ENCODE measurements at regions not wholly inside any gene's neighbourhood (a gene's known extent, or its start where the extent isn't known, plus 50 kb on each side); places are given as distances from the start of the nearest gene placed in this dataset.
A peak's percentile ranks its signal among the peaks of the same experiment; 100 is the strongest.
"Not testable (repeated sequence)": the region's sequence is repeated elsewhere in the genome, so short reads cannot be mapped to it uniquely, and the experiment has no call there.

DNA sequence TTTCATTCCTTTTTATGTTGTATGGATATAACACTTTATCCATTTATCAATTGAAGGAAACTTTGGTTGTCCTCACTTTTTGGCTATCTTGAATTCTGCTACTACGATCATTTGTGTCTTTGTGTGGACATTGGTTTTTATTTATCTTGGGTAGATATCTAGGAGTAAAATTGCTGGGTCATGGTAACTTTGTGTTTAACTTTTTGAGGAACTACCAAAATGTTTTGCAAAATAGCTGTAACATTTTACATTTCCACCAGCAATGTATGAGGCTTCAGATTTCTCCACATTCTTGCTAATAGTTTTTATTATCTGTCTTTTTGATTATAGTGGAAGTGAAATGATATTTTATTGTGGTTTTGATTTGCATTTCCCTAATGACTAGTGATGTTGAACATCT, 55.6 kb downstream of the TLNRD1 start:
- DNase-seq (ENCODE audit: low read depth): no peak

DNA sequence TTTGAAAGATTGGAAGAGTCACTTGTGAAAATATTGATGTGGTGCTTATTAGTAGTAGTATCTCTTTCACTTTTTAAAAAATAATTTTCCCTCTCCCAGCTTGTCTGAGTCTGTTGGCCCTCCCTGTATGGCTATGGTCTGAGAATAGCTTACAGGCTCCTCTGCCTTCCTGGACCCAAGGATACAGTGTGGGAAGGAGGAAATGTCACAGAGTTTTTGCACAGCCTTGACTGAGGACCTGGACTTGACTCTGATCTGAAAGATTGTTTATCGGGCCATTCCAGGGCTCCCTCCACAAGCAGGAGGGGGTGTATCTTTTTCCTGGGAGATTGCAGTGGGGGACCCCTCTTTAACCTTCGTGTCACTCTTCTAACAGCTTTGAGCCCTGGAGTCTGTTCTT, 59.7 kb downstream of the TLNRD1 start:
- DNase-seq (ENCODE audit: low read depth): no peak

- DNase-seq (ENCODE audit: low read depth): no peak
These were observed 60.2 kb downstream of the TLNRD1 start for GRCh38 chr15:81060907-81061306.

GRCh38 chr15:81061490-81062253, 60.9 kb downstream of the TLNRD1 start:
- DNase-seq (ENCODE audit: low read depth): no peak

- DNase-seq (ENCODE audit: low read depth): no peak
These were observed 62.2 kb downstream of the TLNRD1 start for GRCh38 chr15:81062937-81063336.

- DNase-seq (ENCODE audit: low read depth): no peak
These were observed 63.5 kb downstream of the TLNRD1 start for GRCh38 chr15:81064253-81064652.

GRCh38 chr15:81067567-81067966, 66.5 kb upstream of the CFAP161 start:
- not testable (repeated sequence) for DNase-seq (ENCODE audit: low read depth)

DNA sequence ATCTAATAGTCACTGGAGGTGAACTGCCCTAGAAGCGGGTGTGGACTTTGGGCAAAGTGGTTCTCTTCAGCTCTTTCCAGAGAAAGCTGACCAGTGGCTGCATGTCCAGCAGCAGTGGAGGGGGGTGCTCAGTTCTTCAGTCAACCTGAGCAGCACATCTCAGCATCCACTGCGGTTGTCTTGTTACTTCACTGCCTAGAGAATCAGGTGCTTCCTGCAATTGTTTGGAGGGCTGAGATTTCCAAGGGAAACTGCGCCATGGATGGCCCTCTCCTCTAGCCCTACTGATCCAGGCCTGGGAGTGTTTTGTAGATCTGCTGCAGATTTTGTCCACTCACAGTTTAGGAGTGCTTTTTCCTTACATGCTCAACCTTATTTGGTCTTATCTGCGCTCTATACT, 65.6 kb upstream of the CFAP161 start:
- DNase-seq (ENCODE audit: low read depth): no peak

GRCh38 chr15:81069356-81069755, 64.7 kb upstream of the CFAP161 start:
- no peak for DNase-seq (ENCODE audit: low read depth)

GRCh38 chr15:81069909-81070308, 64.2 kb upstream of the CFAP161 start:
- DNase-seq (ENCODE audit: low read depth): no peak

GRCh38 chr15:81071120-81071519, 63.0 kb upstream of the CFAP161 start:
- peak; percentile 41 for DNase-seq (ENCODE audit: low read depth)

DNA sequence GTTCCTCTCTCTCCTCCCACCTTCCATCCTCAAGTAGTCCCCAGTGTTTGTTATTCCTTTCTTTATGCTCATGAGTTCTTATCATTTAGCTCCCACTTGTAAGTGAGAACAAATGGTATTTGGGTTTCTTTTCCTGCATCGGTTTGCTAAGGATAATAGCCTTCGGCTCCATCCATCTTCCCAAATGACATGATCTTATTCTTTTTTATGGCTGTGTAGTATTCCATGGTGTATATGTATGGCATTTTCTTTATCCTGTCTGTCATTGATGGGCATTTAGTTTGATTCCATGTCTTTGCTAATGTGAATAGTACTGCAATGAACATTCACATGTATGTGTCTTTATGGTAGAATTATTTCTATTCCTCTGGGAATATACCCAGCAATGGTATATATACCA, 62.4 kb upstream of the CFAP161 start:
- DNase-seq (ENCODE audit: low read depth): no peak

DNA sequence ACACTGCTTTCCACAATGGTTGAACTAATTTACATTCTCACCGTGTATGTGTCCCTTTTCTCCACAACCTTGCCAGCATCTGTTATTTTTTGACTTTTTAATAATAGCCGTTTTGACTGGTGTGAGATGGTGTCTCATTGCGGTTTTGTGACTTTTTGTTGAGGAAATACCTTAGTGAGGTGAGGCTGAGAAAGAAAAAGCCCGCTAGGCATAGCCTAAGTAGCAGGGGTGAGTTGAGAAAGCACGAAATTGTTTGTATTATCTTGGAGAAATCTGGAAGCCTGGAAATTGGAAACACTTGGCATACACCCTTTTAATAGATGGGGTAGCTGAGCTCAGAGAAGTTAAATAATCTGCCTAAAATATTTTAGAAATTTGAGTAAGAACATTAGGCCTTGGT, 61.5 kb upstream of the CFAP161 start:
- DNase-seq (ENCODE audit: low read depth): no peak

DNA sequence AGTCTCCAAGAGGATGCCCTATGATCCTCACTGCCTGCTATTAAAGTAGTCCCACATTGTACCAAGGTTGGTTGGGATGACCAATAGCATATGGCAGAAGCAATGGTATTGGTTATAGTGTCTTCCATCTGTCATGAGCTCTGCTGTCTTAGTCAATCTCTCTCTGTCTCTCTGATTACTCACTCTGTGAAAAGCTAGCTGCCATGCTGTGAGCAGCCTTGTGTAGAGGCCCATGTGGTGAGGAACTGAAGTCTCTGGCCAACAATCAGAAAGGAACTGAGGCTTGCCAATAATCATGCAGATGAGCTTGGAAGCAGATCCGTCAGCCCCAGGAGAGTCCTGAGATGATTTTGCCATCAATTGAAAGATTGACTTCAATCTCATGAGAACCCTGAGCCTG, 60.3 kb upstream of the CFAP161 start:
- no peak for DNase-seq (ENCODE audit: low read depth)

DNA sequence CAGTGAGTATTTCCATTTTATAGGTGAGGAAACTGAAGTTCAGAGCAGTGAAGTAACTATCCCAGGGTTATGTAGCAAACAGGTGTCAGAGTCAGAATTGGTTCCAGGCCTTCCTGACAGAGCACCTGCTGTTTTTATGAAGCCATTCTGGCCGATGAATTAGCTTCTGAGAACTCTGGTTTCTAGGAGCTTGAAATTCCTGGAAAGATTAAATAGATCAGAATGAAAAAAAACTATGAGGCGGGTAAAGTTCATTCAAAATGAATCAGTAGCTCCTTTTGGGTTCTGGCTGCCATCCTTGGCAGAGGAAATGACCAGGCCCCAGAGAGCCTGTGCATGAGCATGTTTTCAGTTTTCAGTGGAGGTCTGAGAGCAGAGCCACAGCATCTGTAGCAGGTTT, 59.3 kb upstream of the CFAP161 start:
- DNase-seq (ENCODE audit: low read depth): no peak

GRCh38 chr15:81075272-81075671, 58.8 kb upstream of the CFAP161 start:
- DNase-seq (ENCODE audit: low read depth): no peak

- DNase-seq (ENCODE audit: low read depth): no peak
These were observed 53.1 kb upstream of the CFAP161 start for GRCh38 chr15:81080996-81081395.

GRCh38 chr15:81083201-81083600, 50.9 kb upstream of the CFAP161 start:
- no peak for DNase-seq (ENCODE audit: low read depth)

Measured in GM04503 (cell line).